ENCODE measurements at regions not wholly inside any gene's neighbourhood (a gene's known extent, or its start where the extent isn't known, plus 50 kb on each side); places are given as distances from the start of the nearest gene placed in this dataset.

GRCh38 chr12:103172447-103173112 lies 215.1 kb downstream of the ASCL1 start:
- H3K4me3 ChIP-seq (replicated peaks in 1 of 2; ENCODE audit: low read depth in 1 of 2, low read length in 2 of 2), result no peak overlapping the region
- no peaks in the 10 kb centered on the region for H3K9me3 ChIP-seq (ENCODE audit: control insufficient read depth in 1 of 2, insufficient read depth in 1 of 2, low read depth in 1 of 2, low read length in 2 of 2)
- H4K20me1 ChIP-seq (ENCODE audit: insufficient read depth), result no peaks in the 10 kb centered on the region; the same call in 1 of the 2 replicates
- DNase-seq (ENCODE audit: low read depth, low spot score), result no peak
- H3K27ac ChIP-seq (ENCODE audit: low read depth, low read length), result no peak overlapping the region
- RAD21 ChIA-PET (ENCODE audit: low non-redundant PET in 1 of 2, low total read pairs in 2 of 2, uncharacterized antibody in 2 of 2, unreplicated experiment in 2 of 2), result no interaction called here
- CTCF ChIA-PET, result no interaction called here
- no peaks in the 10 kb centered on the region for H3K27me3 ChIP-seq (ENCODE audit: insufficient read depth, low read length)
- H2AFZ ChIP-seq (ENCODE audit: low read depth, low read length, poor library complexity, severe bottlenecking), result no peak overlapping the region
- POLR2A ChIA-PET, result no interaction called here
- ATAC-seq, result no peak
- no peaks in the 10 kb centered on the region for H3K36me3 ChIP-seq (ENCODE audit: control insufficient read depth in 1 of 2, insufficient read depth in 2 of 2, low read length in 2 of 2)
- no peak overlapping the region for H3K4me2 ChIP-seq (ENCODE audit: low read length)
- no peak overlapping the region for H3K9ac ChIP-seq (ENCODE audit: low read length)
- H3K4me1 ChIP-seq (ENCODE audit: control insufficient read depth in 1 of 2, insufficient read depth in 2 of 2, low read length in 2 of 2), result no peaks in the 10 kb centered on the region
- H3K79me2 ChIP-seq (ENCODE audit: insufficient read depth, low read length), result no peaks in the 10 kb centered on the region
- intact Hi-C loops (cut with micrococcal nuclease), result no loop called here
- TF ChIP-seq MAX (IDR thresholded peaks at IDR 0.05) (no peak), ZNF274 (IDR thresholded peaks at IDR 0.05; ENCODE audit: low read depth, low read length) (no peak), EGR1 (IDR thresholded peaks at IDR 0.05; ENCODE audit: low read depth) (no peak), ELF1 (IDR thresholded peaks at IDR 0.05; ENCODE audit: borderline replicate concordance, low read depth) (no peak), FOSL1 (IDR thresholded peaks at IDR 0.05; ENCODE audit: low read depth) (no peak)
- BruUV-seq (replicated peaks), result no TSS peak
- H3K9me2 ChIP-seq (ENCODE audit: insufficient read depth), result no peaks in the 10 kb centered on the region

DNA sequence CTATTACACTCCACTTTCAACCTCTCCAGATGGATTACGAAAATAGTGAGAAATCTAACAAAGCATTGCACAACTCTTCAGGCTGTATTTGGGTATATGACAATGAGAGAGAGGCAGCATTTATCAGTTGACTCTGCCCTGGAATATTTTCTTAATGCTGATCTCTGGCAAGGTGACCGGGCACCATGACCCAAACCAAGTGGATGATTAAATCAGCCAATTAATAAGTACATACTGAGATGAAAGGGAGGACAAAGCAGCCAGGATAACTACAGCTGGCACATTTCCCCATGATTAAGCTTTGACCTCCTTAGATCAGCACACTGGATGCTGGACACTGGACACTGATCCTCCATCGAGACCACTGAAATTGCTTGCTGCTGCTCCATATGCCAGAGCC lies 218.2 kb downstream of the ASCL1 start:
- ATAC-seq (no peak), DNase-seq (ENCODE audit: low read depth, low spot score) (no peak)
- Histone ChIP-seq H2AFZ (ENCODE audit: low read depth, low read length, poor library complexity, severe bottlenecking) (no peak overlapping the region), H3K27me3 (ENCODE audit: insufficient read depth, low read length) (no peaks in the 10 kb centered on the region), H3K79me2 (ENCODE audit: insufficient read depth, low read length) (no peaks in the 10 kb centered on the region), H4K20me1 (ENCODE audit: insufficient read depth) (no peaks in the 10 kb centered on the region), H3K9me3 (ENCODE audit: control insufficient read depth in 1 of 2, insufficient read depth in 1 of 2, low read depth in 1 of 2, low read length in 2 of 2) (no peaks in the 10 kb centered on the region), H3K27ac (ENCODE audit: low read depth, low read length) (no peak overlapping the region), H3K9ac (ENCODE audit: low read length) (no peak overlapping the region), H3K4me1 (ENCODE audit: control insufficient read depth in 1 of 2, insufficient read depth in 2 of 2, low read length in 2 of 2) (no peaks in the 10 kb centered on the region), H3K9me2 (ENCODE audit: insufficient read depth) (no peaks in the 10 kb centered on the region), H3K4me2 (ENCODE audit: low read length) (no peak overlapping the region), H3K4me3 (replicated peaks in 1 of 2; ENCODE audit: low read depth in 1 of 2, low read length in 2 of 2) (no peak overlapping the region), H3K36me3 (ENCODE audit: control insufficient read depth in 1 of 2, insufficient read depth in 2 of 2, low read length in 2 of 2) (no peaks in the 10 kb centered on the region)
- ChIA-PET POLR2A (no interaction called here), RAD21 (ENCODE audit: low non-redundant PET in 1 of 2, low total read pairs in 2 of 2, uncharacterized antibody in 2 of 2, unreplicated experiment in 2 of 2) (no interaction called here), CTCF (no interaction called here)
- no TSS peak for BruUV-seq (replicated peaks)
- intact Hi-C loops (cut with micrococcal nuclease), result no loop called here
- no peak for TF ChIP-seq JUND (IDR thresholded peaks at IDR 0.05)
- no peak for TF ChIP-seq EGR1 (IDR thresholded peaks at IDR 0.05; ENCODE audit: low read depth)
- no peak for TF ChIP-seq EZH2phosphoT487 (IDR thresholded peaks at IDR 0.05; ENCODE audit: borderline replicate concordance)
- TF ChIP-seq CEBPB (IDR thresholded peaks at IDR 0.05; ENCODE audit: low read depth), result no peak
- no peak for TF ChIP-seq SIN3A (IDR thresholded peaks at IDR 0.05; ENCODE audit: low read depth)
- no peak for TF ChIP-seq ZFX (IDR thresholded peaks at IDR 0.05)
- no peak for TF ChIP-seq ELF1 (IDR thresholded peaks at IDR 0.05; ENCODE audit: borderline replicate concordance, low read depth)
- TF ChIP-seq RAD21 (IDR thresholded peaks at IDR 0.05; ENCODE audit: low read depth), result no peak
- no peak for TF ChIP-seq SRF (IDR thresholded peaks at IDR 0.05; ENCODE audit: low read depth)
- no peak for TF ChIP-seq YY1 (IDR thresholded peaks at IDR 0.05; ENCODE audit: extremely low read depth, insufficient replicate concordance, low read depth, low read length)
- no peak for TF ChIP-seq POLR2A (IDR thresholded peaks at IDR 0.05; ENCODE audit: borderline replicate concordance, extremely low read depth, insufficient read depth, insufficient read length)
- no peak for TF ChIP-seq SP1 (IDR thresholded peaks at IDR 0.05; ENCODE audit: low read depth)
- TF ChIP-seq POLR2AphosphoS5 (IDR thresholded peaks at IDR 0.05; ENCODE audit: low read depth, low read length), result no peak
- TF ChIP-seq FOSL1 (IDR thresholded peaks at IDR 0.05; ENCODE audit: low read depth), result no peak
- TF ChIP-seq, protein P1, sequence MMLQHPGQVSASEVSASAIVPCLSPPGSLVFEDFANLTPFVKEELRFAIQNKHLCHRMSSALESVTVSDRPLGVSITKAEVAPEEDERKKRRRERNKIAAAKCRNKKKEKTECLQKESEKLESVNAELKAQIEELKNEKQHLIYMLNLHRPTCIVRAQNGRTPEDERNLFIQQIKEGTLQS (IDR thresholded peaks at IDR 0.05), result no peak

All from HCT116 (cell line).